ENCODE measurements at regions not wholly inside any gene's neighbourhood (a gene's known extent, or its start where the extent isn't known, plus 50 kb on each side); places are given as distances from the start of the nearest gene placed in this dataset.

- TF ChIP-seq EZH2phosphoT487 (IDR thresholded peaks at IDR 0.05; ENCODE audit: unreplicated experiment) (no peak), CTCF (conservative IDR thresholded peaks at IDR 0.05; ENCODE audit: low read depth in 2 of 2) (no peak), ETS1 (IDR thresholded peaks at IDR 0.05) (no peak), POLR2AphosphoS5 (IDR thresholded peaks at IDR 0.05; ENCODE audit: low read depth) (no peak), ZNF462 (CRISPR knock-in tag; IDR thresholded peaks at IDR 0.05) (no peak), EZH2 (IDR thresholded peaks at IDR 0.05; ENCODE audit: low read depth, unreplicated experiment) (no peak), CREB1 (CRISPR knock-in tag; IDR thresholded peaks at IDR 0.05; ENCODE audit: low read depth) (no peak), JUNB (IDR thresholded peaks at IDR 0.05; ENCODE audit: unreplicated experiment) (no peak), STAT1 (IDR thresholded peaks at IDR 0.05; ENCODE audit: unreplicated experiment) (no peak), ZNF114 (CRISPR knock-in tag; IDR thresholded peaks at IDR 0.05) (no peak), REST (IDR thresholded peaks at IDR 0.05; ENCODE audit: unreplicated experiment) (no peak), ZNF331 (CRISPR knock-in tag; IDR thresholded peaks at IDR 0.05; ENCODE audit: low read depth) (no peak), NANOG (IDR thresholded peaks at IDR 0.05; ENCODE audit: borderline replicate concordance) (no peak)
These were observed 1069.1 kb upstream of the AUTS2 start for GRCh38 chr7:68529221-68529620.
